ENCODE measurements at regions not wholly inside any gene's neighbourhood (a gene's known extent, or its start where the extent isn't known, plus 50 kb on each side); places are given as distances from the start of the nearest gene placed in this dataset.

GRCh38 chr2:168338803-168339437, 91.5 kb upstream of the STK39 start:
- no peaks in the 10 kb centered on the region for H3K36me3 ChIP-seq
- H3K9me3 ChIP-seq: no peaks in the 10 kb centered on the region
- no peak overlapping the region for H3K4me3 ChIP-seq
- no peaks in the 10 kb centered on the region for H3K4me1 ChIP-seq (ENCODE audit: control insufficient read depth in 1 of 2, low read depth in 2 of 2)
- H3K27ac ChIP-seq: no peak overlapping the region
- ATAC-seq (ENCODE audit: insufficient number of reproducible peaks, low FRiP score, low read depth) (no peak), DNase-seq (ENCODE audit: low spot score) (no peak)
- H3K27me3 ChIP-seq (replicated peaks; ENCODE audit: insufficient read depth): no peaks in the 10 kb centered on the region
- TF ChIP-seq CTCF (IDR thresholded peaks at IDR 0.05): no peak

- Histone ChIP-seq H3K27ac (no peak overlapping the region), H3K9me3 (no peaks in the 10 kb centered on the region), H3K4me1 (ENCODE audit: control insufficient read depth in 1 of 2, low read depth in 2 of 2) (no peaks in the 10 kb centered on the region), H3K36me3 (no peaks in the 10 kb centered on the region), H3K27me3 (replicated peaks; ENCODE audit: insufficient read depth) (no peaks in the 10 kb centered on the region), H3K4me3 (no peak overlapping the region)
- no peak for TF ChIP-seq CTCF (IDR thresholded peaks at IDR 0.05)
- ATAC-seq (ENCODE audit: insufficient number of reproducible peaks, low FRiP score, low read depth) (no peak), DNase-seq (ENCODE audit: low spot score) (no peak)
Observed at GRCh38 chr2:168340931-168341330, 93.5 kb upstream of the STK39 start.

GRCh38 chr2:168343586-168343985, 96.2 kb upstream of the STK39 start:
- no peak for ATAC-seq (ENCODE audit: insufficient number of reproducible peaks, low FRiP score, low read depth)

GRCh38 chr2:168344706-168345105, 97.3 kb upstream of the STK39 start:
- H3K36me3 ChIP-seq: no peaks in the 10 kb centered on the region
- TF ChIP-seq CTCF (IDR thresholded peaks at IDR 0.05): no peak
- peaks cover 0 to 4% of the 10 kb centered on the region in 2 donors for H3K4me1 ChIP-seq (ENCODE audit: control insufficient read depth in 1 of 2, low read depth in 2 of 2)
- no peak overlapping the region for H3K27ac ChIP-seq
- H3K9me3 ChIP-seq: no peaks in the 10 kb centered on the region
- no peak overlapping the region for H3K4me3 ChIP-seq
- ATAC-seq (ENCODE audit: insufficient number of reproducible peaks, low FRiP score, low read depth): no peak
- no peaks in the 10 kb centered on the region for H3K27me3 ChIP-seq (replicated peaks; ENCODE audit: insufficient read depth)
- DNase-seq (ENCODE audit: low spot score): no peak

More at GRCh38 chr2:168343586-168343985, 96.2 kb upstream of the STK39 start:
- Histone ChIP-seq H3K9me3 (no peaks in the 10 kb centered on the region), H3K27ac (no peak overlapping the region), H3K36me3 (no peaks in the 10 kb centered on the region), H3K4me1 (ENCODE audit: control insufficient read depth in 1 of 2, low read depth in 2 of 2) (peaks cover 0 to 4% of the 10 kb centered on the region in 2 donors), H3K27me3 (replicated peaks; ENCODE audit: insufficient read depth) (no peaks in the 10 kb centered on the region), H3K4me3 (no peak overlapping the region)
- no peak for DNase-seq (ENCODE audit: low spot score)
- TF ChIP-seq CTCF (IDR thresholded peaks at IDR 0.05): no peak

GRCh38 chr2:168345601-168346000, 98.2 kb upstream of the STK39 start:
- H3K27me3 ChIP-seq (replicated peaks; ENCODE audit: insufficient read depth): no peaks in the 10 kb centered on the region
- H3K4me1 ChIP-seq (ENCODE audit: control insufficient read depth in 1 of 2, low read depth in 2 of 2): peaks cover 0 to 4% of the 10 kb centered on the region in 2 donors
- ATAC-seq (ENCODE audit: insufficient number of reproducible peaks, low FRiP score, low read depth) (no peak), DNase-seq (ENCODE audit: low spot score) (no peak)
- no peaks in the 10 kb centered on the region for H3K9me3 ChIP-seq
- H3K27ac ChIP-seq: no peak overlapping the region
- H3K4me3 ChIP-seq: no peak overlapping the region
- TF ChIP-seq CTCF (IDR thresholded peaks at IDR 0.05): no peak
- no peaks in the 10 kb centered on the region for H3K36me3 ChIP-seq
